Keratinocyte (primary cell): ENCODE measurements at regions not wholly inside any gene's neighbourhood (a gene's known extent, or its start where the extent isn't known, plus 50 kb on each side); places are given as distances from the start of the nearest gene placed in this dataset.
"Not testable (repeated sequence)": the region's sequence is repeated elsewhere in the genome, so short reads cannot be mapped to it uniquely, and the experiment has no call there.

Experiments used
- CTCF ChIP-seq, 3 experiments: IDR thresholded peaks in 1 of 3; conservative IDR thresholded peaks in 1 of 3; optimal IDR thresholded peaks in 1 of 3; 2 replicates in 2 of 3; 3 replicates in 1 of 3; pipeline versions ENCODE3 to v1.5.1; 2011; ENCODE audit warnings: low read length in 3 of 3, mild to moderate bottlenecking in 3 of 3, moderate library complexity in 2 of 3, control low read depth in 1 of 3, inconsistent platforms in 1 of 3; ENCODE audit not compliant: insufficient read depth in 2 of 3; ENCODE audit errors: extremely low read depth in 1 of 3
- EZH2 ChIP-seq: IDR thresholded peaks from one replicate; pipeline ENCODE4 v1.6.1; 2012; ENCODE audit warnings: inconsistent platforms, mild to moderate bottlenecking, low read length, moderate library complexity

DNA sequence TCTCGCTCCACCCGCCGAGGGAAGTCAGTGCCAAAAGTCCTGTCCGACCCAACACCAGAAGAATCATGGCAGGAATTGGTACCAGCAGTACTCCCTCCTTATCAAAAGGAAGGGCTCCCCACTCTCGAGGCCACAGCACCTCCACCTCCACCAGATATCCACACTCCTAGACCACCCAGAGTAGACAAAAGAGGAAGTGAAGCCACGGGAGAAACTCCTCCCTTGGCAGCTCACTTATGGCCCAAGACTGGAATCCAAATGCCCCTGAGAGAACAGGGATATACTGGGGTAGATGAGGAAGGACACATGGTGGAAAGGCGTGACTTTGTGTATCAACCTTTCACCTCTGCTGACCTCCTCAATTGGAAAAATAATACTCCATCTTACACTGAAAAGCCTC lies 363.7 kb upstream of the TCF4 start:
- TF ChIP-seq CTCF (optimal IDR thresholded peaks at IDR 0.05 in 1 of 3, IDR thresholded peaks at IDR 0.05 in 1 of 3, conservative IDR thresholded peaks at IDR 0.05 in 1 of 3; ENCODE audit: extremely low read depth in 1 of 3, insufficient read depth in 2 of 3, low read length in 3 of 3); EZH2: not testable (repeated sequence)
